ENCODE measurements at regions not wholly inside any gene's neighbourhood (a gene's known extent, or its start where the extent isn't known, plus 50 kb on each side); places are given as distances from the start of the nearest gene placed in this dataset.

GRCh38 chr3:70815817-70816216 lies 503.4 kb upstream of the MDFIC2 start:
- no peak for TF ChIP-seq EZH2 (IDR thresholded peaks at IDR 0.05; ENCODE audit: borderline replicate concordance, low read depth, low read length, severe bottlenecking)
- TF ChIP-seq, protein P1, sequence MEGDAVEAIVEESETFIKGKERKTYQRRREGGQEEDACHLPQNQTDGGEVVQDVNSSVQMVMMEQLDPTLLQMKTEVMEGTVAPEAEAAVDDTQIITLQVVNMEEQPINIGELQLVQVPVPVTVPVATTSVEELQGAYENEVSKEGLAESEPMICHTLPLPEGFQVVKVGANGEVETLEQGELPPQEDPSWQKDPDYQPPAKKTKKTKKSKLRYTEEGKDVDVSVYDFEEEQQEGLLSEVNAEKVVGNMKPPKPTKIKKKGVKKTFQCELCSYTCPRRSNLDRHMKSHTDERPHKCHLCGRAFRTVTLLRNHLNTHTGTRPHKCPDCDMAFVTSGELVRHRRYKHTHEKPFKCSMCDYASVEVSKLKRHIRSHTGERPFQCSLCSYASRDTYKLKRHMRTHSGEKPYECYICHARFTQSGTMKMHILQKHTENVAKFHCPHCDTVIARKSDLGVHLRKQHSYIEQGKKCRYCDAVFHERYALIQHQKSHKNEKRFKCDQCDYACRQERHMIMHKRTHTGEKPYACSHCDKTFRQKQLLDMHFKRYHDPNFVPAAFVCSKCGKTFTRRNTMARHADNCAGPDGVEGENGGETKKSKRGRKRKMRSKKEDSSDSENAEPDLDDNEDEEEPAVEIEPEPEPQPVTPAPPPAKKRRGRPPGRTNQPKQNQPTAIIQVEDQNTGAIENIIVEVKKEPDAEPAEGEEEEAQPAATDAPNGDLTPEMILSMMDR (IDR thresholded peaks at IDR 0.05; ENCODE audit: extremely low read depth in 1 of 2, insufficient read depth in 1 of 2, low read depth in 1 of 2, low read length in 2 of 2), result no peak
- TF ChIP-seq POLR2AphosphoS5 (IDR thresholded peaks at IDR 0.05; ENCODE audit: insufficient read depth, low read depth, low read length), result no peak
- no peak for TF ChIP-seq POLR2A (IDR thresholded peaks at IDR 0.05; ENCODE audit: low read depth, low read length)
- TF ChIP-seq FOS (IDR thresholded peaks at IDR 0.05; ENCODE audit: borderline replicate concordance, insufficient read depth, low read length), result no peak
- TF ChIP-seq MYC (IDR thresholded peaks at IDR 0.05; ENCODE audit: low read depth, low read length), result no peak
- TF ChIP-seq GATA2 (IDR thresholded peaks at IDR 0.05; ENCODE audit: insufficient read depth, insufficient read length, low read depth, low read length), result no peak

Measured in endothelial cell of umbilical vein (primary cell).